ENCODE measurements at regions not wholly inside any gene's neighbourhood (a gene's known extent, or its start where the extent isn't known, plus 50 kb on each side); places are given as distances from the start of the nearest gene placed in this dataset.

- Mint-ChIP-seq H3K27me3 (ENCODE audit: low read depth, poor library complexity) (no peaks in the 10 kb centered on the region), H3K27ac (no peak overlapping the region), H3K36me3 (ENCODE audit: low read depth) (no peaks in the 10 kb centered on the region), H3K4me3 (no peak overlapping the region), H3K9me3 (no peaks in the 10 kb centered on the region), H3K4me1 (peaks cover 56% of the 10 kb centered on the region)
- TF ChIP-seq CTCF (IDR thresholded peaks at IDR 0.05), result no peak
- no peak for DNase-seq
Measured at GRCh38 chr15:62901909-62902546, 140.5 kb upstream of the TPM1 start.

- no peak overlapping the region for H3K4me3 Mint-ChIP-seq
- H3K27ac Mint-ChIP-seq, result no peak overlapping the region
- no peak for TF ChIP-seq CTCF (IDR thresholded peaks at IDR 0.05)
- DNase-seq, result no peak
- H3K9me3 Mint-ChIP-seq, result no peaks in the 10 kb centered on the region
- no peaks in the 10 kb centered on the region for H3K27me3 Mint-ChIP-seq (ENCODE audit: low read depth, poor library complexity)
- peaks cover 50% of the 10 kb centered on the region for H3K4me1 Mint-ChIP-seq
- no peaks in the 10 kb centered on the region for H3K36me3 Mint-ChIP-seq (ENCODE audit: low read depth)
Measured at GRCh38 chr15:62902821-62903220, 139.7 kb upstream of the TPM1 start.

GRCh38 chr15:62903437-62903836 lies 139.1 kb upstream of the TPM1 start:
- peaks cover 50% of the 10 kb centered on the region for H3K4me1 Mint-ChIP-seq
- H3K9me3 Mint-ChIP-seq, result no peaks in the 10 kb centered on the region
- no peaks in the 10 kb centered on the region for H3K36me3 Mint-ChIP-seq (ENCODE audit: low read depth)
- no peak for DNase-seq
- peak overlapping the region; percentile 15 for H3K4me3 Mint-ChIP-seq
- TF ChIP-seq CTCF (IDR thresholded peaks at IDR 0.05), result no peak
- no peak overlapping the region for H3K27ac Mint-ChIP-seq
- no peaks in the 10 kb centered on the region for H3K27me3 Mint-ChIP-seq (ENCODE audit: low read depth, poor library complexity)

GRCh38 chr15:62904041-62904910 lies 138.3 kb upstream of the TPM1 start:
- Mint-ChIP-seq H3K27me3 (ENCODE audit: low read depth, poor library complexity) (no peaks in the 10 kb centered on the region), H3K36me3 (ENCODE audit: low read depth) (no peaks in the 10 kb centered on the region), H3K9me3 (no peaks in the 10 kb centered on the region), H3K4me3 (no peak overlapping the region), H3K4me1 (peaks cover 50% of the 10 kb centered on the region), H3K27ac (no peak overlapping the region)
- no peak for DNase-seq
- no peak for TF ChIP-seq CTCF (IDR thresholded peaks at IDR 0.05)

GRCh38 chr15:62906627-62907026 lies 135.9 kb upstream of the TPM1 start:
- peaks cover 40% of the 10 kb centered on the region for H3K4me1 Mint-ChIP-seq
- no peak overlapping the region for H3K27ac Mint-ChIP-seq
- no peaks in the 10 kb centered on the region for H3K27me3 Mint-ChIP-seq (ENCODE audit: low read depth, poor library complexity)
- H3K9me3 Mint-ChIP-seq, result no peaks in the 10 kb centered on the region
- TF ChIP-seq CTCF (IDR thresholded peaks at IDR 0.05), result no peak
- H3K4me3 Mint-ChIP-seq, result no peak overlapping the region
- DNase-seq, result no peak
- no peaks in the 10 kb centered on the region for H3K36me3 Mint-ChIP-seq (ENCODE audit: low read depth)
